GM12878 (cell line): ENCODE measurements at regions not wholly inside any gene's neighbourhood (a gene's known extent, or its start where the extent isn't known, plus 50 kb on each side); places are given as distances from the start of the nearest gene placed in this dataset.

ENCODE experiments used
- ATAC-seq: fragments of 200-7000 bp; cut with Tn5 transposase; 3 replicates; pipeline ENCODE4 v1.9.1; 2020; ENCODE audit warnings: mild to moderate bottlenecking, moderate library complexity
- BruUV-seq: library from RNA; stranded (reverse); fragments of 400-500 nt; replicated peaks from 2 replicates; lab custom pipeline; 2021; lab: Mats Ljungman, UMichigan
- CTCF ChIA-PET: fragments of 300-600 bp; sonication (Branson Sonifier 250); formaldehyde crosslinking; extraction: SDS; loops from one replicate; lab custom pipeline; 2021; ENCODE audit warnings: inconsistent platforms; lab: Yijun Ruan, JAX
- POLR2A ChIA-PET: fragments of 350-600 bp; formaldehyde crosslinking; extraction: SDS; loops from one replicate; lab custom pipeline; 2021; ENCODE audit warnings: inconsistent platforms; lab: Charles Lee
- RAD21 ChIA-PET: fragments of 300-600 bp; sonication (Branson Sonifier 250); formaldehyde crosslinking; loops from one replicate; lab custom pipeline; 2023; ENCODE audit warnings: antibody characterized with exemption; ENCODE audit not compliant: unreplicated experiment; lab: Charles Lee
- SMC1A ChIA-PET: fragments of 300-600 bp; sonication (Branson Sonifier 250); formaldehyde crosslinking; loops from one replicate; lab custom pipeline; 2023; ENCODE audit not compliant: unreplicated experiment, uncharacterized antibody; lab: Charles Lee
- DNase-seq: peaks from one replicate; pipeline ENCODE4 v3.0.0-alpha.2; 2011; ENCODE audit warnings: low read depth, low spot score
- FAIRE-seq: peaks from 3 replicates; lab custom pipeline; 2011; peaks lifted over from hg19 to GRCh38; lab: Jason Lieb, UNC
- H2AFZ ChIP-seq: 2 replicates; pipeline ENCODE4 v1.6.0; 2011; ENCODE audit warnings: low read depth, low read length, control low read depth; ENCODE audit not compliant: control insufficient read depth
- H3K27ac ChIP-seq: 2 replicates; pipeline ENCODE4 v1.5.1; 2011; ENCODE audit warnings: control low read depth; ENCODE audit not compliant: control insufficient read depth, insufficient read depth
- H3K27me3 ChIP-seq, 2 experiments: replicated peaks in 1 of 2; 2 replicates each; pipeline versions ENCODE4 v1.6.0 to v1.6.1; 2011; ENCODE audit warnings: low read length in 1 of 2; ENCODE audit not compliant: control insufficient read depth in 2 of 2, insufficient read depth in 2 of 2
- H3K36me3 ChIP-seq, 2 experiments: 2 replicates each; pipeline ENCODE4 v1.5.1; 2011; ENCODE audit warnings: low read length in 1 of 2; ENCODE audit not compliant: control insufficient read depth in 2 of 2, insufficient read depth in 2 of 2
- H3K4me1 ChIP-seq: 2 replicates; pipeline ENCODE4 v1.6.1; 2011; ENCODE audit warnings: mild to moderate bottlenecking, low read length, moderate library complexity, mixed read lengths; ENCODE audit not compliant: control insufficient read depth, insufficient read depth
- H3K4me2 ChIP-seq: 2 replicates; pipeline ENCODE4 v1.6.0; 2011; ENCODE audit warnings: control low read depth; ENCODE audit not compliant: control insufficient read depth, insufficient read depth
- H3K4me3 ChIP-seq: fragments of 200-600 bp; sonication (generic); 2 replicates; pipeline ENCODE4 v1.5.1; 2016
- H3K79me2 ChIP-seq: 2 replicates; pipeline ENCODE4 v1.6.0; 2011; ENCODE audit warnings: low read length; ENCODE audit not compliant: control insufficient read depth, insufficient read depth
- H3K9ac ChIP-seq: 2 replicates; pipeline ENCODE4 v1.8.0; 2011; ENCODE audit warnings: low read length, control low read depth, mixed read lengths; ENCODE audit not compliant: control insufficient read depth, insufficient read depth
- H3K9me3 ChIP-seq: replicated peaks from 3 replicates; pipeline ENCODE4 v1.5.1; 2011; ENCODE audit warnings: mild to moderate bottlenecking, low read length; ENCODE audit not compliant: control insufficient read depth, insufficient read depth
- H4K20me1 ChIP-seq: 2 replicates; pipeline ENCODE4 v1.6.0; 2011; ENCODE audit not compliant: control insufficient read depth, insufficient read depth
- ATF7 ChIP-seq: fragments of 450-650 bp; IDR thresholded peaks from 2 replicates; pipeline ENCODE4 v1.6.1; 2016; ENCODE audit warnings: low read depth, mild to moderate bottlenecking
- CBX5 ChIP-seq: sonication (generic); IDR thresholded peaks from 2 replicates; pipeline ENCODE4 v1.6.1; 2016; ENCODE audit warnings: low read depth, moderate library complexity, mild to moderate bottlenecking, inconsistent platforms
- EED ChIP-seq: sonication (generic); IDR thresholded peaks from 2 replicates; pipeline ENCODE4 v1.6.1; 2016; ENCODE audit warnings: antibody characterized with exemption, low read depth
- FOXM1 ChIP-seq: IDR thresholded peaks from 2 replicates; pipeline ENCODE4 v1.6.1; 2012; ENCODE audit warnings: low read depth, mild to moderate bottlenecking, inconsistent platforms, low read length, moderate library complexity
- NFYA ChIP-seq: IDR thresholded peaks from 2 replicates; pipeline ENCODE4 v1.6.1; 2011; ENCODE audit warnings: low read depth, mild to moderate bottlenecking, low read length, improper control_type of control experiment, borderline replicate concordance
- NR2C1 ChIP-seq: fragments of 450-650 bp; IDR thresholded peaks from 2 replicates; pipeline ENCODE4 v1.6.1; 2017; ENCODE audit warnings: antibody characterized with exemption, mild to moderate bottlenecking, moderate library complexity
- NR2C2 ChIP-seq: IDR thresholded peaks from 2 replicates; pipeline ENCODE4 v1.6.1; 2011; ENCODE audit warnings: borderline replicate concordance, low read depth; ENCODE audit not compliant: control insufficient read depth, insufficient read length
- PAX5 ChIP-seq: IDR thresholded peaks from 2 replicates; pipeline ENCODE4 v1.6.1; 2011; ENCODE audit warnings: low read depth, low read length, borderline replicate concordance
- RAD51 ChIP-seq: fragments of 450-650 bp; IDR thresholded peaks from 2 replicates; pipeline ENCODE4 v1.6.1; 2016; ENCODE audit warnings: moderate library complexity, mild to moderate bottlenecking, inconsistent platforms
- RBBP5 ChIP-seq: fragments of 200-600 bp; sonication (generic); conservative IDR thresholded peaks from 2 replicates; pipeline ENCODE4 v1.6.1; 2016
- SMAD1 ChIP-seq: fragments of 450-650 bp; IDR thresholded peaks from 2 replicates; pipeline ENCODE4 v1.6.1; 2018; ENCODE audit warnings: mild to moderate bottlenecking, low read depth; ENCODE audit not compliant: partially characterized antibody
- SREBF1 ChIP-seq: IDR thresholded peaks from 2 replicates; pipeline ENCODE4 v1.6.1; 2012; ENCODE audit warnings: mild to moderate bottlenecking, low read length
- ZZZ3 ChIP-seq: IDR thresholded peaks from 2 replicates; pipeline ENCODE4 v1.6.1; 2011; ENCODE audit warnings: low read depth; ENCODE audit not compliant: control insufficient read depth, insufficient read length
- WGBS: methylation state at CpG from one replicate; pipeline ENCODE4 v1.1.6; 2016; ENCODE audit warnings: low lambda C conversion rate; ENCODE audit not compliant: insufficient replicate concordance, insufficient coverage; ENCODE audit errors: missing lambda C conversion rate; 5-methylcytosine and 5-hydroxymethylcytosine counted together
- in situ Hi-C: fragments of 300-500 bp; cut with MboI; formaldehyde crosslinking; loops from 9 replicates; pipeline ENCODE4 v1.14.3; 2018; ENCODE audit warnings: mixed read lengths
- intact Hi-C: fragments of 100-400 bp; cut with micrococcal nuclease; formaldehyde crosslinking; loops from one replicate; pipeline ENCODE4 v1.14.2; 2022; ENCODE audit not compliant: unreplicated experiment
- TF ChIP-seq, protein P1 (sequence below): IDR thresholded peaks from 2 replicates; pipeline ENCODE4 v1.6.1; 2012; ENCODE audit warnings: low read depth, low read length, improper control_type of control experiment
- TF ChIP-seq, protein P2 (sequence below): fragments of 450-650 bp; IDR thresholded peaks from 2 replicates; pipeline ENCODE4 v1.6.1; 2017; ENCODE audit warnings: mild to moderate bottlenecking, low read depth, inconsistent platforms; ENCODE audit not compliant: poor library complexity, severe bottlenecking
- TF ChIP-seq, protein P3 (sequence below): IDR thresholded peaks from 2 replicates; pipeline ENCODE4 v1.6.1; 2011; ENCODE audit warnings: borderline replicate concordance, low read depth, mild to moderate bottlenecking, moderate library complexity, low read length; ENCODE audit not compliant: insufficient read depth, poor library complexity, severe bottlenecking

DNA sequence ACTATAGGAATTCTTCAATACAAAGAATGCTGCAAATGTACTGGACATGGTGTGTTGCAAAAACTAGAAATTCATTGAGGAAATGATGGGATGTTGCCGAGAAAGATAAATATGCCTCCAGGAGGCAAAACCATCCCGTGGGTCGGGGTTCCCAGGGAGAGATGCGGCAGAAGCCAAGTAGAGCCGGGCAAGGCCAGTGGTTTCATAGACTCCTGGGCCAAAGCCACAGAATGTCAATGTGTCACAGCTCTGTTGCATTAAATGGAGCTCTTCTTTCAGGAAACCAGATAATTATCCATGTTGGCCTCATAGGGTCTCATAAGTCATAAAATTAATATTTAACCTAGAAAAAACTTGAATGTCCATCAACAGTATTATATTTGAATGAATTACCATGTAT lies 419.5 kb upstream of the CDH10 start:
- ATAC-seq = no peak
- RAD21 ChIA-PET = no interaction called here
- H4K20me1 ChIP-seq = no peaks in the 10 kb centered on the region
- H3K36me3 ChIP-seq = no peaks in the 10 kb centered on the region
- H3K9me3 ChIP-seq = no peaks in the 10 kb centered on the region
- no peaks in the 10 kb centered on the region for H3K27me3 ChIP-seq
- intact Hi-C loops (no loop called here), in situ Hi-C loops (no loop called here)
- no peak overlapping the region for H3K27ac ChIP-seq
- SMC1A ChIA-PET = no interaction called here
- no peak overlapping the region for H3K4me3 ChIP-seq
- no peak for DNase-seq
- no peak overlapping the region for H2AFZ ChIP-seq
- H3K4me2 ChIP-seq = no peak overlapping the region
- WGBS = 9% methylated on average over 5 of the region's 5 CpGs
- no peaks in the 10 kb centered on the region for H3K4me1 ChIP-seq
- TF ChIP-seq CBX5 (no peak), ATF7 (no peak), NR2C2 (no peak), SMAD1 (no peak), PAX5 (no peak), SREBF1 (no peak), FOXM1 (no peak), ZZZ3 (no peak), EED (no peak), RAD51 (no peak), RBBP5 (no peak), NR2C1 (no peak), NFYA (no peak)
- TF ChIP-seq, protein P1, sequence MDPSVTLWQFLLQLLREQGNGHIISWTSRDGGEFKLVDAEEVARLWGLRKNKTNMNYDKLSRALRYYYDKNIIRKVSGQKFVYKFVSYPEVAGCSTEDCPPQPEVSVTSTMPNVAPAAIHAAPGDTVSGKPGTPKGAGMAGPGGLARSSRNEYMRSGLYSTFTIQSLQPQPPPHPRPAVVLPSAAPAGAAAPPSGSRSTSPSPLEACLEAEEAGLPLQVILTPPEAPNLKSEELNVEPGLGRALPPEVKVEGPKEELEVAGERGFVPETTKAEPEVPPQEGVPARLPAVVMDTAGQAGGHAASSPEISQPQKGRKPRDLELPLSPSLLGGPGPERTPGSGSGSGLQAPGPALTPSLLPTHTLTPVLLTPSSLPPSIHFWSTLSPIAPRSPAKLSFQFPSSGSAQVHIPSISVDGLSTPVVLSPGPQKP = no peak
- TF ChIP-seq, protein P2, sequence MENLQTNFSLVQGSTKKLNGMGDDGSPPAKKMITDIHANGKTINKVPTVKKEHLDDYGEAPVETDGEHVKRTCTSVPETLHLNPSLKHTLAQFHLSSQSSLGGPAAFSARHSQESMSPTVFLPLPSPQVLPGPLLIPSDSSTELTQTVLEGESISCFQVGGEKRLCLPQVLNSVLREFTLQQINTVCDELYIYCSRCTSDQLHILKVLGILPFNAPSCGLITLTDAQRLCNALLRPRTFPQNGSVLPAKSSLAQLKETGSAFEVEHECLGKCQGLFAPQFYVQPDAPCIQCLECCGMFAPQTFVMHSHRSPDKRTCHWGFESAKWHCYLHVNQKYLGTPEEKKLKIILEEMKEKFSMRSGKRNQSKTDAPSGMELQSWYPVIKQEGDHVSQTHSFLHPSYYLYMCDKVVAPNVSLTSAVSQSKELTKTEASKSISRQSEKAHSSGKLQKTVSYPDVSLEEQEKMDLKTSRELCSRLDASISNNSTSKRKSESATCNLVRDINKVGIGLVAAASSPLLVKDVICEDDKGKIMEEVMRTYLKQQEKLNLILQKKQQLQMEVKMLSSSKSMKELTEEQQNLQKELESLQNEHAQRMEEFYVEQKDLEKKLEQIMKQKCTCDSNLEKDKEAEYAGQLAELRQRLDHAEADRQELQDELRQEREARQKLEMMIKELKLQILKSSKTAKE = no peak
- TF ChIP-seq, protein P3, sequence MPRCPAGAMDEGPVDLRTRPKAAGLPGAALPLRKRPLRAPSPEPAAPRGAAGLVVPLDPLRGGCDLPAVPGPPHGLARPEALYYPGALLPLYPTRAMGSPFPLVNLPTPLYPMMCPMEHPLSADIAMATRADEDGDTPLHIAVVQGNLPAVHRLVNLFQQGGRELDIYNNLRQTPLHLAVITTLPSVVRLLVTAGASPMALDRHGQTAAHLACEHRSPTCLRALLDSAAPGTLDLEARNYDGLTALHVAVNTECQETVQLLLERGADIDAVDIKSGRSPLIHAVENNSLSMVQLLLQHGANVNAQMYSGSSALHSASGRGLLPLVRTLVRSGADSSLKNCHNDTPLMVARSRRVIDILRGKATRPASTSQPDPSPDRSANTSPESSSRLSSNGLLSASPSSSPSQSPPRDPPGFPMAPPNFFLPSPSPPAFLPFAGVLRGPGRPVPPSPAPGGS = no peak
- FAIRE-seq = no peak
- H3K79me2 ChIP-seq = no peaks in the 10 kb centered on the region
- POLR2A ChIA-PET = no interaction called here
- BruUV-seq = no TSS peak
- H3K9ac ChIP-seq = no peak overlapping the region
- CTCF ChIA-PET = interaction anchor here (0.7 kb wide), 1 partner anchor 282 kb away, joined by 4 read pairs; no protein-coding TSS in a partner anchor
